Activated T-helper 2 cell treated with anti-CD3 and anti-CD28 coated beads, Interferon-gamma antibody, Interleukin-2, Interleukin-4, amounts not matched to agents 10 μg/mL and 5 μg/mL and 100 μg/mL, durations not matched to agents 14 hours and 24 hours and 36 hours (primary cell): ENCODE measurements at regions not wholly inside any gene's neighbourhood (a gene's known extent, or its start where the extent isn't known, plus 50 kb on each side); places are given as distances from the start of the nearest gene placed in this dataset.

Source experiments
- DNase-seq: peaks from one replicate; pipeline ENCODE4 v3.0.0; 2021; ENCODE audit warnings: low spot score
- H3K27ac Mint-ChIP-seq: one replicate; pipeline ENCODE4 v1.8.0; 2021; ENCODE audit warnings: mixed read lengths
- H3K27me3 Mint-ChIP-seq: one replicate; pipeline ENCODE4 v1.8.0; 2021; ENCODE audit warnings: low read depth, mixed read lengths
- H3K36me3 Mint-ChIP-seq: one replicate; pipeline ENCODE4 v1.8.0; 2021; ENCODE audit warnings: low read depth, mixed read lengths
- H3K4me1 Mint-ChIP-seq: one replicate; pipeline ENCODE4 v1.8.0; 2021; ENCODE audit warnings: low read depth, mixed read lengths
- H3K4me3 Mint-ChIP-seq: one replicate; pipeline ENCODE4 v1.8.0; 2021; ENCODE audit warnings: low read depth, mild to moderate bottlenecking, moderate library complexity, mixed read lengths
- H3K9me3 Mint-ChIP-seq: one replicate; pipeline ENCODE4 v1.8.0; 2021; ENCODE audit warnings: mixed read lengths
- intact Hi-C: fragments of 100-400 bp; cut with micrococcal nuclease; formaldehyde crosslinking; loops from one replicate; pipeline ENCODE4 v1.15.1; 2023

- H3K9me3 Mint-ChIP-seq = no peaks in the 10 kb centered on the region
- H3K4me1 Mint-ChIP-seq = no peaks in the 10 kb centered on the region
- intact Hi-C loops = no loop called here
- H3K36me3 Mint-ChIP-seq = no peaks in the 10 kb centered on the region
- DNase-seq = no peak
- no peak overlapping the region for H3K27ac Mint-ChIP-seq
- no peaks in the 10 kb centered on the region for H3K27me3 Mint-ChIP-seq
- no peak overlapping the region for H3K4me3 Mint-ChIP-seq
Observed at GRCh38 chr10:43000651-43001426, 76.0 kb upstream of the RET start.

GRCh38 chr10:43001427-43001795, 75.5 kb upstream of the RET start:
- Mint-ChIP-seq H3K27ac (no peak overlapping the region), H3K4me1 (no peaks in the 10 kb centered on the region), H3K27me3 (peaks cover 2% of the 10 kb centered on the region), H3K4me3 (no peak overlapping the region), H3K9me3 (no peaks in the 10 kb centered on the region), H3K36me3 (no peaks in the 10 kb centered on the region)
- intact Hi-C loops = no loop called here
- DNase-seq = no peak

GRCh38 chr10:43002596-43002995, 74.3 kb upstream of the RET start:
- intact Hi-C loops = no loop called here
- H3K27me3 Mint-ChIP-seq = peaks cover 5% of the 10 kb centered on the region
- H3K4me3 Mint-ChIP-seq = no peak overlapping the region
- H3K36me3 Mint-ChIP-seq = no peaks in the 10 kb centered on the region
- H3K9me3 Mint-ChIP-seq = no peaks in the 10 kb centered on the region
- no peak for DNase-seq
- no peaks in the 10 kb centered on the region for H3K4me1 Mint-ChIP-seq
- no peak overlapping the region for H3K27ac Mint-ChIP-seq

- Mint-ChIP-seq H3K9me3 (no peaks in the 10 kb centered on the region), H3K27ac (no peak overlapping the region), H3K27me3 (peaks cover 5% of the 10 kb centered on the region), H3K4me3 (no peak overlapping the region), H3K4me1 (no peaks in the 10 kb centered on the region), H3K36me3 (no peaks in the 10 kb centered on the region)
- DNase-seq = no peak
- intact Hi-C loops = no loop called here
Observed at GRCh38 chr10:43006490-43006889, 70.4 kb upstream of the RET start.

DNA sequence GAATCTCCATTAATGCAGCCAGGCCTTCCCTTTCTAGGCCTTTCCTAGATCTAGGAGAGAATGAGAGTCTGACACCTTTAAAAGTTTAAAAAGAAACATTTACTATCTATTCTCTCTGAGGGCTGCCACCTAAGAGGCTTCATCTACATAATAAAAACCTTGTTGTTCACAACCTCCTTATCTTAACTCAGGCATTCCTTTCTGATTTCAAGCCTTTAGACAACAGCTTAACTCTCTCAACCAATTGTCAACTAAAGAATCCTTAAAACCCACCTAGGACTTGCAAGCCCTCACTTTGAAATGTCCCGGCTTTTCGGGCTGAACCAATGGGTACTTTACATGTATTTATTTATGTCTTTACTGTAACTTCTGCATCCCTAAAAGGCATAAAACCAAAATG, 64.3 kb upstream of the RET start:
- Mint-ChIP-seq H3K4me3 (no peak overlapping the region), H3K27me3 (peaks cover 3% of the 10 kb centered on the region), H3K36me3 (no peaks in the 10 kb centered on the region), H3K4me1 (peaks cover 7% of the 10 kb centered on the region), H3K9me3 (no peaks in the 10 kb centered on the region), H3K27ac (no peak overlapping the region)
- intact Hi-C loops = no loop called here
- no peak for DNase-seq

DNA sequence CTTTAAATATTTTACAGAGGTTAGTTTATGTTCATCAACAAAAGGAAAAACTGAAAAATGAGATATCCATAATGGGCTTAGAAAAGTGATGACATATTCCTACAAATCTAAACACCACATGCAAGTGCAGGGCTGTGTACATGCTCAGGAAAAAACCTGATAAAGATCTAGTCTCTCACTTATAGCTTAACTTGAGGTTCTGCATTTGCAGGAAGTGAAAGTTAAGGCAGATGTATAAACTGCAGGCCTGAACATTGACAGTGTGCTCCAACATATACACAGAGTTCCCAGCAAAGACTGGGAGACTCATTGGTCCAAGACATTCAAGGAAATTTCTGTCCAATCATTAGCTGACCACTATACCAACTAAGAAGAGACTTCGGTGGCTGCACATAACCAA, 63.8 kb upstream of the RET start:
- Mint-ChIP-seq H3K27ac (no peak overlapping the region), H3K4me1 (peaks cover 7% of the 10 kb centered on the region), H3K9me3 (no peaks in the 10 kb centered on the region), H3K4me3 (no peak overlapping the region), H3K36me3 (no peaks in the 10 kb centered on the region), H3K27me3 (peaks cover 3% of the 10 kb centered on the region)
- intact Hi-C loops = no loop called here
- no peak for DNase-seq

DNA sequence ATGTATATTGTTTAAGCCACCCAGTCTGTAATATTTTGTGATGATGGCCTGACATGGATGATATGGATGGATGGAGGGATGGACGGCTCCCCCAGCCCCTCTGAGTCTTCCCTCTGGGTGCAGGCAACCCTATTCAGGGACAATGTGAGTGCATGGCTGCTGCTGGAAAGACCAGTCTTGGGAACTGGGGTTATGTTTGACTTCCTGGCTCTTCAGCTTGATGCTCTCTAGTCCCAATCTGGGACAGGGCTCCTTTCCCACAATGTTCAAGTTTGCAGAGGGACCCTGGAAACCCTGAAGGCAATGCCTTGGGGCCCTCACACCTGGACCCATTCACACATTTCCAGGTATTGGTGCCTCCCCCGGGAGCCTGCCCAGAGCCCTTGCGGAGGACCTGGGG, 52.3 kb upstream of the RET start:
- Mint-ChIP-seq H3K27ac (no peak overlapping the region), H3K27me3 (no peaks in the 10 kb centered on the region), H3K36me3 (no peaks in the 10 kb centered on the region), H3K4me3 (no peak overlapping the region), H3K9me3 (no peaks in the 10 kb centered on the region), H3K4me1 (no peaks in the 10 kb centered on the region)
- intact Hi-C loops = no loop called here
- DNase-seq = no peak

DNA sequence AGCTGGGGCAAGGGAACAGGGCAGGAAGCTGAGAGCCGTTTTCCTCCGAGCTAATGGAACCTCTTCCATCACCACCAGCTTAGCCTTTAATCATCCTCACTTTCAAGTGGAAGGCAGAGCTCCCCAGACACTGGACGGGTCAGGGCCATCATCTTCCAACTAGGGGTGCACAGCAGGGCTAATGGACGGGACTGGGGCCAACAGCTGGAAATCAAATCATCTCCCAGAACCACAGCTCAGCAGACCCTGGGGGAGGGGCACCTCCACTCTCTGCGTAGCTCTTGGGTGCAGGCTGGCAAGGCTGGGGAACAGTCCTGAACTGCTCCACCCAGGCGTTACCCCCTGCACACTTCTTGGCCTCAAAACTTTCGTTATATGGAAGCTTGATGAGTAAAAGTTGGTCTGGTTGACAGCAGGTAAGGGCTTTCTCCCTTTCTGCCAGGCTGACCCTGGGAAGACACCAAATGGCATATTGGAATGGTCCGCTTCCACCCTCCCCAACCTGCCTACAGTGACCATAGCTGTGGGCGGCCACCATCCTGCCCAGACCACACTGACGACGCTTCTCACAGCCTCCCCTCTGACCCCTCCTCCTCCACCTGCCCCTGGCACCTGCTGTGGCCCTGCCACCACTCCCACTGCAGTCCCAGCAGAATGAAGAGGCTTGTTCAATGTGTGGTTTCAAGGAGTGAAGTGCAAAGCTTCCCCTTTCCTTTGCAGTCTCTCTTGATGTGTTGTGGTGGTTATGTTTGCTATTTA, 51.7 kb upstream of the RET start:
- Mint-ChIP-seq H3K4me1 (no peaks in the 10 kb centered on the region), H3K4me3 (no peak overlapping the region), H3K27ac (no peak overlapping the region), H3K27me3 (no peaks in the 10 kb centered on the region), H3K9me3 (no peaks in the 10 kb centered on the region), H3K36me3 (no peaks in the 10 kb centered on the region)
- intact Hi-C loops = no loop called here
- DNase-seq = no peak

DNA sequence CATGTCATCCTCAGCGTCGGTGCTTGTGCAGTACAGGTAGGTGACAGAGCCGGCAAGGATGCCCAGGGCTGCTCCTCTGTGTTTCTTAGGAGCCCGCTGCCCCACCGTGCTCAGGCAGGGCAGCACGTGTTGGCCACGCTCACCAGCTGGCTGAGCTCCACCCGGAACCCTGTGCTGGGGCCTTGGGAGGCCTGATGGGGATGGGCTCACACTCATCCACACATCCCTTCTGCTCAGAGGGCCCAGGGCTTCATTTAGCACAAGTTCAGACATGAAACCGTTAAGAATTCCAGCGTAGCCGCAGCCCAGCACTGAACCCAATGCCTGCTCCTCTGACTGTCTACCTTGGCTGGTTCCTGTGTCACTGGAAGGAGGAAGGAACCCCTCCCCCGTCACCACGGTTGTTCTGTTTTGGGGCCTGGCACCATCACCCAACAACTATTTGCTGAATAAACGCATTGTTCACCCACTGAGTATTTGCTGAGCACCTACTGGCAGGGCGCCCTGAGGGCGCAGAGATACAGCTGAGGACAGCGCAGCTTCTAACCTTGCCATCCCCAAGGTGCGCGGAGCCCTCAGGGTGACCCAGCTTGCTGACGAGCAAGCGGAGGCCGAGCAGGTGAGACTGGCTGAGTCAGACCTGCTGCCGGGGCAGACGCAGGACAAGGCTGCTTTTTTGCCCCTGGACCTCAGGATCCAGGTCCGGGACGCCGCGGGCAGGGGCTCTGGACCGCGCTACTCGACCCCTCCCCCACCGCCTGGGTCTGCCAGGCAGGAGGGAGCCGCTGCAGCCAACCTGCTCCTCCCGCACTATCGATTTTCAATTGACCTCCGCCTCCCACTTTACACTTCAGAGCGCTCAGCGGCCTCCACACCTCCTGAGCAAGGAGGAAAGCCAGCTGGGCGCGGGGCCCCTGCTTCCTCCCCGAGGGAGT, 50.6 kb upstream of the RET start:
- Mint-ChIP-seq H3K27me3 (no peaks in the 10 kb centered on the region), H3K4me1 (no peaks in the 10 kb centered on the region), H3K27ac (no peak overlapping the region), H3K36me3 (no peaks in the 10 kb centered on the region), H3K4me3 (no peak overlapping the region), H3K9me3 (no peaks in the 10 kb centered on the region)
- intact Hi-C loops = no loop called here
- no peak for DNase-seq
